Neuron (in vitro differentiated cells): ENCODE measurements at regions not wholly inside any gene's neighbourhood (a gene's known extent, or its start where the extent isn't known, plus 50 kb on each side); places are given as distances from the start of the nearest gene placed in this dataset.
"Not testable (repeated sequence)": the region's sequence is repeated elsewhere in the genome, so short reads cannot be mapped to it uniquely, and the experiment has no call there.

Experiments
- H2AFZ ChIP-seq: one replicate; pipeline ENCODE4 v1.6.1; 2013; ENCODE audit warnings: low read depth, mild to moderate bottlenecking, inconsistent platforms, low read length, moderate library complexity
- H3K27me3 ChIP-seq: one replicate; pipeline ENCODE4 v1.6.1; 2013; ENCODE audit warnings: low read length; ENCODE audit not compliant: insufficient read depth
- H3K36me3 ChIP-seq: one replicate; pipeline ENCODE4 v1.6.1; 2013; ENCODE audit warnings: low read length; ENCODE audit not compliant: insufficient read depth
- H3K4me1 ChIP-seq: one replicate; pipeline ENCODE4 v1.6.1; 2013; ENCODE audit warnings: low read length; ENCODE audit not compliant: insufficient read depth
- H3K4me3 ChIP-seq: 2 replicates; pipeline ENCODE4 v1.5.1; 2013; ENCODE audit warnings: mild to moderate bottlenecking, low read length, moderate library complexity
- H3K9me3 ChIP-seq: one replicate; pipeline ENCODE4 v1.6.1; 2013; ENCODE audit warnings: low read length

DNA sequence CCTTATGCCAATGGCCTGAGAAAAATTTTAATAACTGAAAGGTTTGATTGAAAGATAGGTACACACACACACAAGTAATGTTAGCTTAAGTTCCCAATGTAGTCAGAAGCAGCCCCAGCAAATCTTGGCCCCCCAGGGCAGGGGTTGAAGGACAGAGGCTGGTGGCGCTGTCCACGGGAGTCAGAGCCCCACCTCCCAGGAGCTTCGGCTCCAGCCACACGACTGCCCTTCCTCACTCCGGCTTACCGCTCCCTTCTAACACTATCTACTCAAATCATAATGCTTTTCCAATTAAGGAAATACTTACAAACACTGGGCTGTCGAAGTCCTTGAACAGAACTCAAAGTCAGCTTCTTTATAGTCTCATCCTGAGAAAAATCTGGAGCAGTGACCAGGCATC lies 163.9 kb upstream of the NBPF12 start:
- not testable (repeated sequence) for H2AFZ ChIP-seq, H3K27me3 ChIP-seq, H3K9me3 ChIP-seq, H3K36me3 ChIP-seq, H3K4me1 ChIP-seq, H3K4me3 ChIP-seq

DNA sequence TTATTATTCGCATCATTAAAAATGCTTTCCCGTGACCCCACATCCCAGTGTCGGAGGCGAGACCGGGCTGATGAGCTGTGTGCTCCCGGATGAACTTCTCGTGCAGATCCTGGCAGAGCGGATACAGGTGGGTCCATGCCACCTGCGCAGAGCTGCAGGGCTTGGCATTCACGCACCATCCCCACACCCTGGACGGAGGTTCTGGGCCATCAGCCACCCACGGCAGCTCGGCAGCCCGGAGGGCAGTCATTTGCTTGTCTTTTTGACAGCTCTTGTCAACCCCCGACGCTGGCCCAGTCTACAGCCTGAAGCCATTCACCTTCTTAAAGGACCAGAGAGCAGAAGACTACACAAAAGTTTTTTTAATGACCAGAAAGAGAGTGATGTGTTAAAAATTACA lies 166.7 kb upstream of the NBPF12 start:
- H3K36me3 ChIP-seq, H3K27me3 ChIP-seq, H3K4me3 ChIP-seq, H3K4me1 ChIP-seq, H3K9me3 ChIP-seq, H2AFZ ChIP-seq: not testable (repeated sequence)

DNA sequence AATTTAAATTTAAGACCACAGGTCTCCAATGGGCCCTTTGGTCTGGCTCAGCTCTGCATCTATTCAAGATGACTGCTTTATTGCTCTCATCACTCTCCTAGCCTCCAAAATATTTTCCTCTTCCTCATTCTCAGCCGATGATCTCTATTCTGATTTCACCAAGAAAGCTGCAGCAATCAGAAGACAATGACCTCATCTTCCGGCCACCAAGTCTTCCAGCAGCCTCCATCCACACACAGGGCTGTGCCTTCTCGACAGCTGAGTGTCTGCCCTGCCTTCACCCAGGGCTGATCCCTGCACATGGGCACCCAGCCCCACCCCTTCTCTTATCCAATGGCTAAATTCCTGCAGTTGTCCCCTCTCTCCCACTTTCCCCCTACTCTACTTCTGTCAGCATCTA lies 167.1 kb upstream of the NBPF12 start:
- not testable (repeated sequence) for H3K9me3 ChIP-seq, H3K4me3 ChIP-seq, H3K27me3 ChIP-seq, H3K4me1 ChIP-seq, H3K36me3 ChIP-seq, H2AFZ ChIP-seq

DNA sequence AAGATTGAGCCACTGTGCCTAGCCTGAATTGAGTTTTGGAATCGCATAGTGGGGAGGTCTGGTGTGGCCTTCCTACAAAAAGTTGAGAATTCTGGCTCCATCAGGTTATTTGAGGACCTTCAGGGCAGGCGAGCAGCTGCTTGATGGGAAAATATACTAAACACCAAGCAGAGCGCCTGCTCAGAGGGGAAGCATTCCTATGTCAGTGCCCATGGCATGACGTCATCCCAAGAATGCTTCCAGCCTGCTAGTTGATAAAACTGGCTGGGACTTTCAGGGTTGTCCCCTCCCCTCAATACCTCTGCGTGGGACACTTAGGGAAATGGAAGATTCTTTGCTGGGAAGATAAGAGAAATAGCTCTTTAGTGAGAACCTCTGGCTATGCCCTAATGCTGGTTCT lies 174.9 kb upstream of the NBPF12 start:
- H2AFZ ChIP-seq, H3K4me1 ChIP-seq, H3K36me3 ChIP-seq: not testable (repeated sequence)

DNA sequence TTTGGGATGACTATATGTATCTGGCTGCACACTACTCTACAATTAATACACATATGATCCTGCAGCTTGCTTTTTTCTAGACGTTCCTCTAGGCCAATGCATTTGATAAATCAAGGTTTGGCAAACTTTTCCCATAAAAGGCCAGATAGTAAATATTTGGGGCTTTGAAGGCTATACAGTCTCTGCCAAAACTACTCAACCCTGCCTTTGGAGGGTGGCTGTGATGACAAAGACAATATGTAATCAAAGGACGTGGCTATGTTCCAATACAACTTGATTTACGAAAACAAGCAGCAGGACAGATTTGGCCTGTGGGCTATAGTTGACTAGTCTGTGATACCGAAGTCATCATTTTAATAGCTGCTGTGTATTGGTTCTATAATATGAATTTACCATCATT lies 181.3 kb upstream of the NBPF12 start:
- not testable (repeated sequence) for H3K27me3 ChIP-seq, H2AFZ ChIP-seq, H3K36me3 ChIP-seq, H3K4me1 ChIP-seq, H3K9me3 ChIP-seq, H3K4me3 ChIP-seq

More for the DNA sequence above, 174.9 kb upstream of the NBPF12 start:
- not testable (repeated sequence) for H3K27me3 ChIP-seq, H3K9me3 ChIP-seq, H3K4me3 ChIP-seq

DNA sequence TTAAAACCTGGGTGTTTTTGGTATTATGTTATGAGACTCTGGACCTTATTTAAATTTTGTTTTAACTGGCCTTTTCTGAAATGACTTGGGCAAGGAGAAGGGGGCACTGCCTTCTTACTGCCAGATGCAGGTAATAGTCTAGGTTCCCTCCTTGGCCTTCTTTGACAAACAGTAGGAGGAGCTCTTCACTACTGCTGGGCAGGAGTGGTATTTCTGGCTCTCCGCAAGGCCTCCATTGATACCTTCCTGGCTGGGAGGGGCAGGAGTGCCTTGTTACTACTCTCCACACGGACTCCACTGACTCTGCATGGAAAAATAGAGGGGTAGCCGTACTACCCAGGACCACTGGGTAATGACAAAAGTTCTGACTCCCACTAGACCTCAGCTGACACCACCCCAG lies 189.4 kb upstream of the NBPF12 start:
- H3K36me3 ChIP-seq, H3K4me1 ChIP-seq, H2AFZ ChIP-seq: not testable (repeated sequence)

DNA sequence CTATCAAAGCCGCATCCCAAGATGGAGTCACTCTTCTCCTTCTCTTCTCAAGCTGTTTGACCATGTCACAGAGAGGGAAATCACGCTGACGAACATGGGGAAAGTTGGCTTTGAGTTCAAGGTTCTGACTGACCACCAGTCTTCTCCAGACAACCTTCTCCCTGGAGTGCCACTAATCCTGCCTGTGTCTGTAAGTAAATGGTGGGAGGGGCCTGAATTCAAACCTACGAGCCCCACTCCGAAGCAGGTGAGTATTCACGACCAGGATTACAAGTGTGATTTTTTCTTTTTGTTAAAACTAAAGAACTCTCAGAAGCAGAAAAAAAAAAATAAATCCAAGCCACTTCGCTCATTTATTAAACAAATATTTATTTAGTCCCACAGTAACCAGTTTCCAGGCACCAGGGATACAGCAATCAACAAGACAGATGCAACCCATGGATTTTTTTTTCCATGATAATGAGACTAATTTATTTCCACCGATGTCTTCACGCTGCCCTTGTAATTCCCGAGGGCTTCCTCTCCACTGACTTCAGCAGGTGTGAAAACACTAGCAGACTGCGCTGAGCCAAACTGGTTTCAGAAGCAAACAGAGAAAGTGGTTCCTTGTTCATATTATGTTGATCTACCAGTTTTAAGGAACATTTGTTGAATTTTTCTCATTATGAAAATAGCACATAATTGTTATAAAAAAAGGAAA lies 206.0 kb upstream of the NBPF12 start:
- H3K9me3 ChIP-seq, H3K4me1 ChIP-seq, H3K4me3 ChIP-seq, H2AFZ ChIP-seq, H3K27me3 ChIP-seq, H3K36me3 ChIP-seq: not testable (repeated sequence)

More for the DNA sequence above, 189.4 kb upstream of the NBPF12 start:
- not testable (repeated sequence) for H3K27me3 ChIP-seq, H3K4me3 ChIP-seq, H3K9me3 ChIP-seq

DNA sequence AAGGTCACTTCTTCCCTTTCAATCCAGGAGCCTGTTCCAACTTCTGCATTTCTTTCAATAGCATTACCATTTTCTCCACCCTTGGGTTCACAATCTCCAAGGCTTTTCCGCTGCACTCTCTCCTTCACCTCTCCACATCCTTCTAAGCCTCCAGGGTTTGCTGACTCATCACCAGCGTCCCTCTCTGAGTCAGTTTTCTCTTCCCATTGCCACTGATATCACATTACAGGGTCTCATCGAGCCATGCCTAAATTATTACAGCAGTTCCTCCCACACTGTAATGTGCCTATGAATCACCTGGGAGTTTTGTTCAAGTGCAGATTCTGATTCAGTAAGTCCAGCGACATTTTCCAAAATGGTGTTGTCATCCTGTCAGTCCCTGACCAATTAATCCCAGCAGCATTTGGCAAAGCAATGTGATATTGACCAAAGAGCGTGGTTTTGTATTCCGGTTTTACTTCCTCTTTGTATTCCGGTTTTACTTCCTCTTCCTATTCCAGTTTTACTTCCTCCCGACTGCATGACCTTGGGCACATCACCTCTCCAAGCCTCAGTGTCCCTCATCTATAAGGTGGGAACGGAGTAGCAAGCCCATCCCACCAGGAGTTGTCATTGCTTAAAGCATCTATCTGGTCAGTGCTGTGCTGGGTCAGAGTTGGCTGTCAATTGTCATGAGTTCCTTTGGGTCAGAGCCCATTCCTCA lies 208.3 kb upstream of the NBPF12 start:
- H3K36me3 ChIP-seq, H3K9me3 ChIP-seq, H3K27me3 ChIP-seq, H2AFZ ChIP-seq, H3K4me1 ChIP-seq, H3K4me3 ChIP-seq: not testable (repeated sequence)

DNA sequence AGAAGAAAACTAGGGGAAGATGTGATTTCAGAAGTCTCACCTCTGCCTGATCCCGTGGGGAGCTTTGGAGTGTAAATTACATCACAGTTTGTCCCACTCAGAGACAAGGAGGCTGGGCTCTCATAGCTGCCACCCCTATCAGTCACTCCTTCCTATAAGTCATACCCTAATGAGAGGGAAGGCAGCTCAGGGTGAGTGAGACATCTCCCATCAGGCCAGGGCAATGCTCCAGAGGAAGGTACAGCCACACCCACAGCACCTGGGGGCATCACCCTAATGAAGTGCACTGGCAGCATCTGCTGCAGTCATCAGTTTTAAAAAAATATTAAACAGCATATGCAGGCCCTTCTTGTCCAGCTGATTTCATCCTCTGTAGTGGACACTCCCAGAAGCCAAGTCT lies 223.1 kb upstream of the NBPF12 start:
- H3K27me3 ChIP-seq, H3K4me3 ChIP-seq, H3K9me3 ChIP-seq, H3K4me1 ChIP-seq, H3K36me3 ChIP-seq, H2AFZ ChIP-seq: not testable (repeated sequence)

DNA sequence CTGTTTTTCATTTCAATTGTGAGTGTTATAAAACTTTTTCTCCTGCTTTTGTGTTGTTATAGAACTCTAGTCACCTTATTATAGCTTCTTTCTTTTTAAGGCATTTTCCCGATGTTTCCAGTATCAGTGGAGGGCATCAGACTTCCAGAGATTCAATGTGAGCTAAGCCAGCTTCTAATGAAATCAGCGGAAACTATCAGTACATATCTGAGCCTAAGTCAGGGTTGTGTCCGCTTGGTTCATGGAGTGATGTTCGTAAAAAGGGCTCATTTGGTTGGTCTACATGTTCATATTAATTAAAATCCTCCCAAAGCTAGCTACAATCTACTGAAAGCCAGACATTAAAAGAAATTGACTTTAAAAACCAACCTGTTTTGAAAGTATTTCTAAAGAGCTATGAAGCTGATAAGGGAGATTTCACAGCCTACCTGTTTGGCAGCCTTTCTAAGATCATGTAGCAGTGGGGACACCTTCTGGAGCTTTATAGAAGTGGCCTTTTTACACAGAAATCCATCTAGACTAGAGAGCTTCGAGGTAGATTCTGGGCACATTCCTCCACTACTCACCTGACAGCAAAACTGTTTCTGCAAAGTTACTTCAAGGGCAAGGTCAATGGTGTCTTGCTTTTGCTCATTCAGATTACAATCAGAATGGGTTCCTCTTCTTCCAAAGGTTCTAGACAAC lies 227.1 kb upstream of the NBPF12 start:
- not testable (repeated sequence) for H3K9me3 ChIP-seq

DNA sequence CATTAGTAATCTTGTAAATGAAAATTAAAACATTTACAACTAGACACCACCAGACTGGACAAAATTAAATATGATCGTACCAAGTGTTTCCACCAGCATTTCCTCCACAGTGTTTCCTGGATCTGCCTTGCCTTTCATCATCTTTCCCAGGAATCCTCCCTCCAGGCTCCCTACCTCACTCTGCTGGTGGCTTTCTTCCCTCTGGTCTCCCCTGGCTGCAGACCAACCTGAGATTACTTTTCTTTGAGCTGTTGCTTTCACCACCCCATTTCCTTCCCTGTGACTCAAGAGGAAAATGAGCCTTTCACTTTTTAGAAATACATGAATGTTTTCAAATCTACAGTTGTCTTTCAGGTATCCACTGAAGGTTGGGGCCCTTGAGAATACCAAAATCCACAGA lies 228.8 kb upstream of the NBPF12 start:
- H3K4me3 ChIP-seq, H3K36me3 ChIP-seq: not testable (repeated sequence)

More for the DNA sequence above, 227.1 kb upstream of the NBPF12 start:
- H3K27me3 ChIP-seq, H3K4me1 ChIP-seq, H3K4me3 ChIP-seq, H3K36me3 ChIP-seq, H2AFZ ChIP-seq: not testable (repeated sequence)

DNA sequence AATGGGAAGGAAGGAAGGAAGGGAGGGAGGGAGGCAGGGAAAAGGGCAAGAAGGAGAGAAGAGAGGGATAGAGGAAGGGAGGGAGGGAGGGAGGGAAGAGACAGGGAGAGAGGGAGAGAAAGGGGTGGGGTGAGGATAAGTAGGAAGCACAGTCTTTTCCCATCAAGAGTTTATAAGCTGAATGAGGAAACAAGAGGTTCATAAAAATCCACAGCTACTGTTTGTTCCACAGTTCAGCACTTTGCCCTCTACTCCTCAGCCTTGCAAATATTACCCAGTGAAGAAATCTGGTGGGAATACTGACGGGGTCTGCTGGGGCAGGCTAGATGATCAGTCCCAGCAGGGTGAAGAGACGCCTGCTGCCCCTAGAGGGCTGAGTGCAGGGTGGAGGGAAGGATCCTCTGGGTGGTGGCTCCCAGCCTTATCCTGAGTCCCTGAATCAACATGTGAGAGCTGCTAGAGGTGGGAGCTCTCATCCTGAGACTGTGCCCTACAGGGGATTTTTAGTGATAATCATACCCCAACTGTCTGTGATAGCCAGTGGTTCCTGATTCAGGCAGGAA lies 233.9 kb upstream of the NBPF12 start:
- H3K4me3 ChIP-seq, H3K9me3 ChIP-seq, H3K36me3 ChIP-seq, H3K27me3 ChIP-seq, H2AFZ ChIP-seq, H3K4me1 ChIP-seq: not testable (repeated sequence)

More for the DNA sequence above, 228.8 kb upstream of the NBPF12 start:
- not testable (repeated sequence) for H3K27me3 ChIP-seq, H3K9me3 ChIP-seq, H3K4me1 ChIP-seq, H2AFZ ChIP-seq

DNA sequence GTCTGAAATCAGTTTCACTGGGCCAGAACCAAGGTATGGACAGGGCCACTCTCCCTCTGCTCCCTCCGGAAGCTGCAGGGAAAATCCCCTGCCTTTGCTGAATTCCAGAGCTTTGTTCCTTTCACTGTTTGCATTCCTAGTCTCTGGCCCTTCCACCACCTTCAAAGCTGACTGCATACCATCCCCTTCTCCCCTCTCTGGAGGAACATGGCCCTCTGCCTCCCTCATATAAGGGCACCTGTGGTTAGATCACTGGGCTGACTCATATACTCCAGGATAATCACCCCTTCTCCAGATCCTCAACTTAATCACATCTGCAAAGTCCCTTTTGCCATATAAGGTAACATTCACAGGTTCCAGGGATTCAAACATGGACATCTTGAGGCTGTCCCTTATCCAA lies 236.8 kb upstream of the NBPF12 start:
- H3K4me1 ChIP-seq, H3K9me3 ChIP-seq, H3K36me3 ChIP-seq, H3K27me3 ChIP-seq, H3K4me3 ChIP-seq, H2AFZ ChIP-seq: not testable (repeated sequence)
